Lung microvascular endothelial cell (primary cell): ENCODE measurements at regions not wholly inside any gene's neighbourhood (a gene's known extent, or its start where the extent isn't known, plus 50 kb on each side); places are given as distances from the start of the nearest gene placed in this dataset.

Experiments
- DNase-seq, 2 donors: peaks; one replicate each; pipeline versions ENCODE4 v3.0.0 to v3.0.0-alpha.2; 2010; ENCODE audit warnings: low read depth in 2 of 2

DNA sequence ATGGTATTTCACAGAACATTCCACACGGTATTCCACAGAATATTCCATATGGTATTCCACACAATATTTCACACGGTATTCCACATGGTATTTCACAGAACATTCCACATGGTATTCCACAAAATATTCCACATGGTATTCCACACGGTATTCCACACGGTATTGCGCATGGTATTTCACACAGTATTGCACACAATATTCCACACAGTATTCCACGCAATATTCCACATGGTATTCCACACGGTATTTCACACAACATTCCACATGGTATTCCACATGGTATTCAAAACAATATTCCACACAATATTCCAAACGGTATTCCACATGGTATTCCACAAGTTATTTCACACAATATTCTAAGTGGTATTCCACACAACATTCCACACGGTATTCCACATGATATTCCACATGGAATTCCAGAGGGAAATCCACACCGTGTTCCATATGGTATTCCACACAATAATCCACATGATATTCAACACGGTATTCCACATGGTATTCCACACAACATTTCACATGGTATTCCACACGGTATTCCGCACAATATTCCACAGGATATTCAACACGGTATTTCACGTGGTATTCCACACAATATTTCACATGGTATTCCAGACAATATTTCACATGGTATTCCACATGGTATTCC lies 136.7 kb upstream of the CHST15 start:
- DNase-seq: no peak

DNA sequence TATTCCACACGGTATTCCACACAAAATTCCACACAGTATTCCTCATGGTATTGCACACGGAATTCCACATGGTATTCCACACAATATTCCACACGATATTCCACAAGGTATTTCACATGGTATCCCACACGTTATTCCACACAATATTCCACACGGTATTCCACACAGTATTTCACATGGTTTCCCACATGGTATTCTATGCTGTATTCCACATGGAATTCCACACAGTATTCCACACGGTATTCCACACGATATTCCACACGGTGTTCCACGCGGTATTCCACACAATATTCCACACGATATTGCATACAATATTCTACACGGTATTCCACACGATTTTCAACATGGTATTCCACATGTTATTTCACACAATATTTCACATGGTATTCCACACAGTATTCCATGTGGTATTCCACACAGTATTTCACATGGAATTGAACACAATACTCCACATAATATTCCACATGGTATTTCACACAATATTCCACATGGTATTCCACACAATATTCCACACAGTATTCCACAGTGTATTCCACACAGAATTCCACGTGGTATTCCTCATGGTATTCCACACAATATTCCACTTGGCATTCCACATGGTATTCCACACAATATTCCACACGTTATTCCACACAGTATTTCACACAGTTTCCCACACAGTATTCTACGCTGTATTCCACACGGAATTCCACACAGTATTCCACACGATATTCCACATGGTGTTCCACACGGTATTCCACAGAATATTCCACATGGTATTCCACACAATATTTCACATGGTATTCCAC lies 136.0 kb upstream of the CHST15 start:
- no peak for DNase-seq

DNA sequence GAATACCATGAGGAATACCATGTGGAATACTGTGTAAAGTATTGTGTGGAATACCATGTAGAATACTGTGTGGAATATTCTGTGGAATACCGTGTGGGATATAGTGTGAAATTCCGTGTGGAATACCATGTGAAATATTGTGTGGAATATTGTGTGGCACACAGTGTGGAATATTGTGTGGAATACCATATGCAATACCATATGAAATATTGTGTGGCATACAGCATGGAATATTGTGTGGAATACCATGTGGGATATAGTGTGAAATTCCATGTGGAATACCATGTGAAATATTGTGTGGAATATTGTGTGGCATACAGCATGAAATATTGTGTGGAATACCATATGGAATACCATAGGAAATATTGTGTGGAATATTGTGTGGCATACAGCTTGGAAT lies 135.1 kb upstream of the CHST15 start:
- no peak for DNase-seq

DNA sequence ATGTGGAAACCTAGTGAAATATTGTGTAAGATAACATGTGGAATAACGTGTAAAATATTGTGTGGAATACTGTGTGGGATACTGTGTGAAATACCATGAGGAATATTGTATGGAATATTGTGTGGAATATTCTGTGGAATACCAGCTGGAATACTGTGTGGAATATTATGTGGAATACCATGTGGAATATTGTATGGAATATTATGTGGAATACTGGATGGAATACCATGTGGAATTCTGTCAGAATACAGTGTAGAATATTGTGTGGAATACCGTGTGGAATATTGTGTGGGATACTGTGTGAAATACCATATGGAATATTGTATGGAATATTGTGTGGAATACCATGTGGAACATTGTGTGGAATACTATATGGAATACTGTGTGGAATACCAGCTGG lies 134.6 kb upstream of the CHST15 start:
- no peak for DNase-seq

DNA sequence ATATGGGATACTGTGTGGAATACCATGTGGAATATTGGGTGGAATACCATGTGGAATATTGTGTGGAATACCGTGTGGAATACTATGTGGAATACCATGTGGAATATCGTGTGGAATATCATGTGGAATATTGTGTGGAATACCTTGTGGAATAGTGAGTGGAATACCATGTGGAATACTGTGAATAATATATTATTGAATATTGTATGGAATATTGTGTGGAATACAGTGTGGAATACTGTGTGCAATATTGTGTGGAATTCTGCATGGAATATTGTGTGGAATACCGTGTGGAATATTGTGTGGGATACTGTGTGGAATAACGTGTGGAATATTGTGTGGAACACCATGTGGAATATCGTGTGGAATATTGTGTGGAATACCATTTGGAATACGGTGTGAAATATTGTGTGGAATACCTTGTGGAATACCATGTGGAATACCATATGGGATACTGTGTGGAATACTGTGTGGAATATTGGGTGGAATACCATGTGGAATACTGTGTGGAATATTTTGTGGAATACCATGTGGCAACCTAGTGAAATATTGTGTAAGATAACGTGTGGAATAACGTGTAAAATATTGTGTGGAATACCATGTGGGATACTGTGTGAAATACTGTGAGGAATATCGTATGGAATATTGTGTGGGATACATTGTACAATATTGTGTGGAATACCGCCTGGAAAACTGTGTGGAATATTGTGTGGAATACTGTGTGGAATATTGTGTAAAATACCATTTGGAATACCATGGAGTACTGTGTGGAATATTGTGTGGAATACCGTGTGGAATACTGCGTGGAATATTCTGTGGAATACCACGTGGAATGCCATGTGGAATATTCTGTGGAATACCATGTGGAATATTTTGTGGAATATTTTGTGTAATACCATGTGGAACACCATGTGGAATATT lies 133.9 kb upstream of the CHST15 start:
- DNase-seq: no peak

DNA sequence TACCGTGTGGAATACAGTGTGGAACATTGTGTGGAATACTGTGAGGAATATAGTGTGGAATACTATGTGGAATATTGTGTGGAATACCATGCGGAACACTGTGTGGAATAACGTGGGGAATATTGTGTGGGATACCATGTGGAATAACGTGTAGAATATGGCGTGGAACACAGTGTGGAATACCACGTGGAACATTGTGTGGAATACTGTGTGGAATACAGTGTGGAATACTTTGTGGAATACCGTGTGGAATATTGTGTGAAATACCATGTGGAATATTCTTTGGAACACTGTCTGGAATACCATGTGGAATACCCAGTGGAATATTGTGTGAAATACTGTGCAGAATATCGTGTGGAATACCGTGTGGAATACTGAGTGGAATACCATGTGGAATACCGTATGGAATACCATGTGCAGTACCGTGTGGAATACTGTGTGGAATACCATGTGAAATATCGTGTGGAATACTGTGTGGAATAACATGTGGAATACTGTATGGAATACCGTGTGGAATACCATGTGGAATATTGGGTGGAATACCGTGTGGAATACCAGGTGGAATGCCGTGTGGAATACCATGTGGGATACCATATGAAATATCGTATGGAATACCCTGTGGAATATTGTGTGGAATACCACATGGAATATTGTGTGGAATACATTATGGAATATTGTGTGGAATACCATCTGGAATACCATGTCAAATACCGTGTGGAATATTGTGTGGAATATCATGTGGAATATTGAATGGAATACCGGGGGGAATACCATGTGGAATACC lies 133.1 kb upstream of the CHST15 start:
- DNase-seq: no peak

DNA sequence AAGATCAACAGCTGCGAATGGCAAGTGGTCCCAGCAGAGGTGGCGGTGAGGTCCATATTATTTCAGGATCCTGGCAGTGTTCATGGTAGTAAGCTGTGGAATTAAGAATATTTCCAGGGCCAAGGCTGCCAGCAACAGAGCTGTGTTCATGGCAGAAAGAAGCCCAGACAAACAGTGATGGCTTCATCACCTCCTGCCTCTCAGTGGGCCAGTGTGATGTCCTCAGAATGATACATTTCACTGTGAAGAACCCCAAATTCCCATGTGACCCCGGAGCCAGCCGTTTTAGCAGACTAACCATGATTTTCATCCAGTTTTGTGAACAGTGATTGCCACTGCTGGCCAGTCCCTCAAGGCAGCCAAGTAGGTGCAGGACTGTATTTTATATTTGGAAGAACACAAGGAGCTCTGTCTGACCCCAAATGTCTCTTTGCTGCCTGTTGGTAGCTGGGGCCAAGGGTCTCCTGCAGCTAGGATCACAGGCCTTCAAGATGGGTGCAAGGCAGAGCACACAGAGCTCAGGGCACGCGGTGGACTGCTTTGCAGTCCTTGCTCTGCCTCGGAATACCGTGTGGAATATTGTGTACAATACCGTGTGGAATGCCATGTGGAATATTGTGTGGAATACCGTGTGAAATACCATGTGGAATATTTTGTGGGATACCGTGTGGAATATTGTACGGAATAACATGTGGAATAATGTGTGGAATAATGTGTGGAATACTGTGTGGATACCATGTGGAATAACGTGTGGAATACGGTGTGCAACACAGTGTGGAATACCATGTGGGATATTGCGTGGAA lies 132.3 kb upstream of the CHST15 start:
- no peak for DNase-seq

DNA sequence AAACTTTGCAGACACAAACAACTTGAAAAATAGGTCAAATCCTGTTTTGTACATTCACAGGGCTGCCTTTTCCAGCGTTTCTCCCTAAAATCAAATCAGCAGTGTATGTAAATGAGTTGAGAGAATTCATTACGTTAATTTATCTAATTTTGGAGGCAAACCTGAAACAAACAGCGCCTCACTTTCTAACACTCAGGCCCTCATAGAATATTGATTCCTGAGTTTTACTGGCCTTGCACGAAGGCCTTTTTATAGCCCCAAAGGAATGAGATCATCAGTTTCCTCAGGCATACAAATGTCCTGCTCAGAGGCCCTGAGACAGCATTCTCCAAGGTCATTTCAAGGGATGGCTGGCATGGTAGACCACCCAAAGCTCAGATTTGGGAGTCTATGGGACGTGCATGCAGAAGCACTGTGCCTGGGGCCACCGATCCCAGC lies 131.7 kb upstream of the CHST15 start:
- DNase-seq: no peak

DNA sequence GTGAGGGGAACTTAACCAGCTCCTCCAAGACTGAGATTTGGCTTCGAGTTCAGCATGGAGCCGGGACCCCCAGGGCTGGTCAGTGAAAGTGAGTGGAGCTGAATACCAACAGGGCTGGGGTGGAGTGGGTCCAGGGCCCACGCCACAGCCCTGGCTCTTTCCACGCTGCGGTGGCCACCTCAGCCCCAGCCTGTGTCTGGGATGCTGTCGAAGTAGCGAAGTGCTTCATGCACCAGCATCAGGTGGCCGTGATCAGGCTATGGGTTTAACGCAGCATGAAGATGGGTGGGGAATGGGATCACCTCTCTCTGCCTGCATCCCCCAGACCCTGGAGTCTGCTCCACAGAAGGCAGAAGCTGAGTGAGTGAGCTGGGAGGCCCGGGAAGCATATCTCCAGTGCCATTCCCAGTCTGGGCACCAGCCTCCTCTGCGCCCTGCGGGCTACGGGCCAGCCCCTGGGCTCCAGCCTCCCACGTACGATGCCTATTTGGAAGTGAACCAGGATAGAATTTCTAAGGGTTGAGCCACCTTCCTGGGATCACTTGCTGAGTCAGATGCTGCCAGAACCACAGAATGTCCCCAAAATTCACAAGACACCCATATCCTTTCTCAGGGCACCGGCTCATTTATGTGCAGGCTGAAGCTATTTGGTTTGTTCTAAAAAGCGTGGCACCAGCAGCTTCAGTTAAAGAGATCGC lies 131.1 kb upstream of the CHST15 start:
- DNase-seq: no peak

DNA sequence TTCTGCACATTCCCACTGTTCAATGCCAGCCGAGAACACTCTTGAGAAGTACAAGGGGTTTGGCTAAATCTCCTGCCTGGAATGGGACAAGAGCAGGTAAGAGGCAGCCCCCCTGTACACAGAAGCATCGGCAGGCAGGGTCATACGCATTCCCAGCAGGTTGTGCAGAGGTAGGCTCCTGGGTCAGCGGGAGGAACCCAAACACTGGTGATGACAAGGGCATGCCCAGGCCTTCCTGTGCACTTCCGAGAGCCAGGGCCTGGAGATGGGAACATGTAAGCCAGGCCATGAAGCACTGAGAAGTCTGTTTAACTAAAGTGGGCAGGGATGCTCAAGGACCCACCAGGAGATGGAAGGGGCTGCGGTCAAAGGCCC lies 130.3 kb upstream of the CHST15 start:
- no peak for DNase-seq

DNA sequence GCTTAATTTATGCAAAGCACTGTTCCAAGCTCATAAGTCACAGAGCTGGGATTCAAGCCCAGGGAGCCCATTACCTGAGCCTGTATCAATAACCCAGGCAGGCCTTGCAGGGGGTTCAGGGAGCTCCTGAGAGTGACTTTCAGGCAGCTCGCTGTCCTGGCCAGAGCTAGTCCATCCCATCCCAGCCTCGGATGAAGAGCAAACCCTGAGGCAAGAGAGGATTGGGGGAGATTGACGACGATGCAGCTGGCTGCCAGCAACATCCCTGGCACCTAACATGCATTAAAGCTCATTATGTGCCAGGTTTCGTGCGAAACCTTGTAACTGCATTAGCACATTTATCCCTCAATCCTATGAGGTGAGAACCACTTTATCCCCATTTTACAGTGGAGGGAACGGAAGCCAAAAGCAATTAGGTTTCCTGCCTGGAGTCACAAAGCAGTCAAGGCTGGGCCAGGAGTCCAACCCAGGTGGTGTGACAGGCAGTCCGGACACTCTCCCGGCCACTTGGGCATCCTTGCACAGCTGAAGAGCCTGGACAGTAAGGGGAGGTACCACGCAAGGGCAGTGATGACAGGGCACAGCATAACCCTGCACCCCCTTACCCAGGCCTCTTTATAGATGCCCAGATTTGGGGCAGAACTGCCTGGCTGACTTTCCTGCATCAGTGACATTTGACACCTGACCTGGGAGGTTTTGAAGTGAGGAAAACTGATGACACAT lies 129.8 kb upstream of the CHST15 start:
- DNase-seq: no peak

DNA sequence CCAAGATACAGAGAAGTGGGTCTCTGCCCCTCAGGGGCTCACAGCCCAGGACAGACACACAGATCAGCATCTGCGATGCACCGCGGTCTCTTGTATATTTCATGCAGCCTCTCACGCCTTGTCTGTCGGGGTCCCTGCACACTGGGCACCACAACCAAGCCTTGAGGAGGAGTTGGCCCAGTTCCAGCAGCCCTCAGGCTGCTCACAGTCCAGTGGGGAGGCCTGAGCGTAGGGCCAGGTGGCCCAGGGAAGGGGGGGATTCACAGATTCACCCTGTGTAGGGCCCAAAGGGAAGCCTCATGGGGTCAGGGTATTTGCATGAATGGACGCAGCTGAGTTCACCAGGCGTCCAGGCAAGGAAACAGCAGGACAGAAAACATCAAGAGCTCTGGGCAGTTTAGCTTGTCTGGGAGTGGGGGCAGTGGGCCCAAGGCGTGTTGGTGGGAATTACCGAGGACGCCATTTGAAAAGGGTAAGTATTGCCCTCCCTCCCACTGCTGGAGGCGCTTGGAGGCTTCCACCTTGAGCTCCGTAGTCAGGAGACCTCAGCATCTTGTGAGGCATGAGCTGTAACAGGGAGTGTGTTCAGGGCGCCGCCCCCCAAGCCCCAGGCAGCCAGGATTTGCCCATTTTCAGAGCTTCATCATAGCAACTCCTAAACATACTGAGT lies 129.1 kb upstream of the CHST15 start:
- peak in 1 of 2 donors; percentile 33 for DNase-seq

DNA sequence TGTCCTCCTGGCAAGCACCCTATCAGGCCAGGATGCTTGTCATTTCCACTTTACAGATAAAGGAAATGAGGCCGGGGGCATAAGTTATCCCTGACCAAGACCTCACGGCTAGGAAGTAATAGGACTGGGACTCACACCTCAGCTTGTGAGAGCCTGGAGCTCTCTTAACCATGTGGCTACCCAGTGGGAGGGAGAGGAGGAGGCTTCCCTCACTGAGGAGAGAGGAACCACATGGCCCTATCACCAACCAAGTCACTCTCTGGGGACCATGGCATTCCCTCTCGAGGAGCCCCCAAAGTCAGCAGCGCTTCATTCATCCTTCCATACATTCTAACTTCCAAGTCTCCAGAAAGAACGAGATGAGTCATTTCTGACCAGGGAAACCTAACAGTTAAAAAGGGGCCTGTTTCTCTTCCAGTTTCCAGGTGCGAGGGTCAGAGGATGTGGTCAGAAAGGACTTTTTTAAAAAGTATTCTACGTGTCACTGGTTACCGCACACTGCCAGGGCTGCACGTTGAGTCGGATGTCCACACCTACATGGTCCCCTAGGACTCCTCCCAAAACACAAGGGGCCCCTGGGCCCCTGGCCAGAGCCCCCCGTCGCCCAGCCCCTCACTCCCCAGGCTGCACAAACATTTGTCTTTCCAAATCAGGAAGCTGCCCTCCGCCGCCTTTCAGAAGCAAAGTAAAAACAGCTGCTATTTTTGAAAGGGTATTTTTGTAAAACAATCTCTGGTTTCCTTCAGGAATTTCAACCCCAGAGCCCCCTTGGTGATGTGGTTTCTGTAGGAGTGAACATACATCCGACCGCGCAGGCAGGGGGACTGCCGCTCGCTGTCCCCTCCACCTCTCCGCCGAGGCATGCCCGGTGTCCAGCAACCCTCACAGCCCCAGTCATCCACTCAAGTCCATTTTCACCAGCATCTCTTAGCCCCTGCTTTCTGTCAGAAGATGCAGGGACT lies 128.2 kb upstream of the CHST15 start:
- DNase-seq: peak in 1 of 2 donors; percentile 92

DNA sequence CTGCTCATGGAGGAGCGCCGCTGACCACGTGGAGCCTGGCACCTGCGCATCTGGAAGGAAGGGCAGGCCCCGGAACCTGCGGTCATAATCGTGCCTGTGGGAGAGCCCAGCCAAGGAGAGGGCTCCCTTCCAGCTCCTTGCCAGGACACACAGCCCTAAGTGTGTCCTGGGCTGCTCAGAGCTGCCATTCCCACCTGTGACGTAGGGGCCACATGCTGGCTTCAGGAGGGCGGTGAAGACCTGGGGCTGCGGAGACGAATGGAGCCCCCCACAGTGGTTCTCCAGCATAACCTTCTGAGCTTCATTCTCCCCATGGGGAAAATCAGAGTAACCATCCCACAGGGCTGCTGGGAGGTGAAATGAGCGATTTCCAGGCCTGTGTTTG lies 127.6 kb upstream of the CHST15 start:
- no peak for DNase-seq

DNA sequence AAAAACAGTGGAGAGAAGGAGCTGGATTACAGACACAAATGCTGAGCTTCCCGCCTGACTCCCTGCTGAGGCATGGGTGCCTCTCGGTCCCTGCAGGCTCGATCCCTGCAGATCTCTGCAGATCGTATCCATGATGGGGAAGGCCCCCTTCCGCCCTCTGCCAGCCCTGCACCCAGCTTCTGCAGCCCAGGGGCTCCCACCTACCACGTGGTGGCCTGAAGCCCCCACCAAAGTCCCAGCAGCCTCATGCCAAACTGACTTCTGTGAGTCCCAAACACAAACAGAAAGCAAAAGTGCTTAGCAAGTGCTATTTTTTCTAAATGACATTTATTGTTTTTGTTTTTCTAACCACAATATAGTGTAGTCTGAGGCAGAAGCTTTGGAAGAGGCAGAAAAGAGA lies 127.1 kb upstream of the CHST15 start:
- peak in 1 of 2 donors; percentile 50 for DNase-seq

DNA sequence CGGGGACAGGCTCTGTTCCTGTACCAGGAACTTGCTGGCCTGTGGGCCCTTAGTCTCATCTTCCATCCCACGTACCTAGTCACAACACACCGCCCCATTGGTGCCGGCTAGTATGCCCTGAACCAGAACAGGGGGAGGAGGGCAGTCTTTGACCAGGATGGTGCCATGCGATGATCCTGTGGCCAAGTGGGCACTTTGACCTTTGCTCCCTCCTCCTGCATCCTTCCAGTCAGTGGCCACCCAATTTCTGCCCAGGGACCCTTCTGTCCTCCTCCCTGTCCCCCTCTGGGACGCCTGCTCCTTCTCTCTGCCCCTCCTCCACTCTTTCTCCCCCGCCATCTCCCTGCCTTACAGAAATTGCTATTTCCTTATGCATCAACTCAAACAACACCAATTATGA lies 126.3 kb upstream of the CHST15 start:
- no peak for DNase-seq

DNA sequence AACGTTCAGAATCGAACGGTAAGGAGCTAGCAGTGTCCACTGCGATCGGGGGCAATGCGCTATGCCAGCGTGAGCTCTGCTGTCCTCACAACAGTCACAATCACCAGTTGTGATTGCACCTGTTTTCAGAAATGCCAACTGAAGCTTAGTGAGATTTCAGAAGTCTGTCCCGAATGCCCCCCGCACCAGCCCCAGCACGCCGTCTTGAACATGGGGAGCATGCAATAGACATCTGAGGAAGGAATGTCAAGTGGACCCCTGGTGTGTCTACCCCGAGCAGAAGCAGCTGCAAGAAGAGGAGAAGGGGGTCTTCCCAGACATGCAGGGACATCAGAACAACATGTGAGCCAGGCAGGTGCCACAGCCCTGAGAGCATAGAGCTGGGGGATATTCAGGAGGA lies 125.7 kb upstream of the CHST15 start:
- no peak for DNase-seq
